BE2C (cell line): ENCODE measurements at regions not wholly inside any gene's neighbourhood (a gene's known extent, or its start where the extent isn't known, plus 50 kb on each side); places are given as distances from the start of the nearest gene placed in this dataset.
A peak's percentile ranks its signal among the peaks of the same experiment; 100 is the strongest.

Source experiments
- DNase-seq: peaks from one replicate; pipeline ENCODE4 v3.0.0-alpha.2; 2020
- H3K27me3 ChIP-seq: fragments of 250-450 bp; sonication (Bioruptor Pico); 2 replicates; pipeline ENCODE4 v1.5.1; 2020; ENCODE audit warnings: mild to moderate bottlenecking
- H3K36me3 ChIP-seq: fragments of 250-450 bp; sonication (Bioruptor Pico); 2 replicates; pipeline ENCODE4 v1.5.1; 2020; ENCODE audit warnings: mild to moderate bottlenecking
- H3K4me1 ChIP-seq: fragments of 250-450 bp; sonication (Bioruptor Pico); 2 replicates; pipeline ENCODE4 v1.5.1; 2020
- H3K4me3 ChIP-seq: 2 replicates; pipeline ENCODE4 v1.5.1; 2011; ENCODE audit warnings: low read depth, low read length
- H3K9me3 ChIP-seq: fragments of 250-450 bp; sonication (Bioruptor Pico); 2 replicates; pipeline ENCODE4 v1.5.1; 2020
- TF ChIP-seq, protein P1 (sequence below): IDR thresholded peaks from 2 replicates; pipeline ENCODE4 v1.5.1; 2012; ENCODE audit warnings: mild to moderate bottlenecking, low read depth, low read length

GRCh38 chr11:45366619-45367190 lies 80.6 kb upstream of the SYT13 start:
- H3K9me3 ChIP-seq, result no peaks in the 10 kb centered on the region
- H3K27me3 ChIP-seq, result no peaks in the 10 kb centered on the region
- H3K4me3 ChIP-seq, result no peak overlapping the region
- no peaks in the 10 kb centered on the region for H3K4me1 ChIP-seq
- TF ChIP-seq, protein P1, sequence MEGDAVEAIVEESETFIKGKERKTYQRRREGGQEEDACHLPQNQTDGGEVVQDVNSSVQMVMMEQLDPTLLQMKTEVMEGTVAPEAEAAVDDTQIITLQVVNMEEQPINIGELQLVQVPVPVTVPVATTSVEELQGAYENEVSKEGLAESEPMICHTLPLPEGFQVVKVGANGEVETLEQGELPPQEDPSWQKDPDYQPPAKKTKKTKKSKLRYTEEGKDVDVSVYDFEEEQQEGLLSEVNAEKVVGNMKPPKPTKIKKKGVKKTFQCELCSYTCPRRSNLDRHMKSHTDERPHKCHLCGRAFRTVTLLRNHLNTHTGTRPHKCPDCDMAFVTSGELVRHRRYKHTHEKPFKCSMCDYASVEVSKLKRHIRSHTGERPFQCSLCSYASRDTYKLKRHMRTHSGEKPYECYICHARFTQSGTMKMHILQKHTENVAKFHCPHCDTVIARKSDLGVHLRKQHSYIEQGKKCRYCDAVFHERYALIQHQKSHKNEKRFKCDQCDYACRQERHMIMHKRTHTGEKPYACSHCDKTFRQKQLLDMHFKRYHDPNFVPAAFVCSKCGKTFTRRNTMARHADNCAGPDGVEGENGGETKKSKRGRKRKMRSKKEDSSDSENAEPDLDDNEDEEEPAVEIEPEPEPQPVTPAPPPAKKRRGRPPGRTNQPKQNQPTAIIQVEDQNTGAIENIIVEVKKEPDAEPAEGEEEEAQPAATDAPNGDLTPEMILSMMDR, result no peak
- H3K36me3 ChIP-seq, result no peaks in the 10 kb centered on the region
- DNase-seq, result no peak

GRCh38 chr11:45365961-45366618 lies 79.9 kb upstream of the SYT13 start:
- Histone ChIP-seq H3K36me3 (no peaks in the 10 kb centered on the region), H3K4me1 (no peaks in the 10 kb centered on the region), H3K9me3 (no peaks in the 10 kb centered on the region), H3K4me3 (no peak overlapping the region), H3K27me3 (no peaks in the 10 kb centered on the region)
- TF ChIP-seq, protein P1, result no peak
- DNase-seq, result no peak

- Histone ChIP-seq H3K27me3 (no peaks in the 10 kb centered on the region), H3K4me1 (no peaks in the 10 kb centered on the region), H3K4me3 (no peak overlapping the region), H3K36me3 (no peaks in the 10 kb centered on the region), H3K9me3 (no peaks in the 10 kb centered on the region)
- TF ChIP-seq, protein P1, result no peak
- no peak for DNase-seq
Measured at GRCh38 chr11:45362636-45363035, 76.5 kb upstream of the SYT13 start.

- H3K4me1 ChIP-seq, result no peaks in the 10 kb centered on the region
- no peaks in the 10 kb centered on the region for H3K27me3 ChIP-seq
- H3K9me3 ChIP-seq, result no peaks in the 10 kb centered on the region
- DNase-seq, result no peak
- no peaks in the 10 kb centered on the region for H3K36me3 ChIP-seq
- no peak overlapping the region for H3K4me3 ChIP-seq
- TF ChIP-seq, protein P1, result no peak
Measured at GRCh38 chr11:45361551-45361950, 75.4 kb upstream of the SYT13 start.

- DNase-seq, result no peak
- Histone ChIP-seq H3K36me3 (no peaks in the 10 kb centered on the region), H3K4me1 (no peaks in the 10 kb centered on the region), H3K4me3 (peak overlapping the region; percentile 63), H3K9me3 (no peaks in the 10 kb centered on the region), H3K27me3 (no peaks in the 10 kb centered on the region)
- TF ChIP-seq, protein P1, result no peak
Measured at GRCh38 chr11:45355706-45356041, 69.5 kb upstream of the SYT13 start.

GRCh38 chr11:45354976-45355705 lies 69.0 kb upstream of the SYT13 start:
- H3K4me1 ChIP-seq, result no peaks in the 10 kb centered on the region
- peak; percentile 80 for DNase-seq
- H3K27me3 ChIP-seq, result no peaks in the 10 kb centered on the region
- peak overlapping the region; percentile 63 for H3K4me3 ChIP-seq
- no peaks in the 10 kb centered on the region for H3K36me3 ChIP-seq
- H3K9me3 ChIP-seq, result no peaks in the 10 kb centered on the region
- TF ChIP-seq, protein P1, result no peak
